ENCODE measurements at regions not wholly inside any gene's neighbourhood (a gene's known extent, or its start where the extent isn't known, plus 50 kb on each side); places are given as distances from the start of the nearest gene placed in this dataset.
"Not testable (repeated sequence)": the region's sequence is repeated elsewhere in the genome, so short reads cannot be mapped to it uniquely, and the experiment has no call there.

DNA sequence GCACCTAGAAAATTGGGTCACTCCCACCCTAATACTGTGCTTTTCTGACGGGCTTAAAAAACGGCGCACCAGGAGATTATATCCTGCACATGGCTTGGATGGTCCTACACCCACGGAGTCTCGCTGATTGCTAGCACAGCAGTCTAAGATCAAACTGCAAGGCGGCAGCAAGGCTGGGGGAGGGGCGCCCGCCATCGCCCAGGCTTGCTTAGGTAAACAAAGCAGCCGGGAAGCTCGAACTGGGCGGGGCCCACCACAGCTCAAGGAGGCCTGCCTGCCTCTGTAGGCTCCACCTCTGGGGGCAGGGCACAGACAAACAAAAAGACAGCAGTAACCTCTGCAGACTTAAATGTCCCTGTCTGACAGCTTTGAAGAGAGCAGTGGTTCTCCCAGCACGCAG is 324.1 kb upstream of the ARHGEF26 start:
- TF ChIP-seq CTCF, POLR2A (IDR thresholded peaks at IDR 0.05): not testable (repeated sequence)

Measured in body of pancreas (tissue), 4 donors.